GM12864 (cell line): ENCODE measurements at regions not wholly inside any gene's neighbourhood (a gene's known extent, or its start where the extent isn't known, plus 50 kb on each side); places are given as distances from the start of the nearest gene placed in this dataset.
A peak's percentile ranks its signal among the peaks of the same experiment; 100 is the strongest.

Source experiments
- DNase-seq: peaks from one replicate; pipeline ENCODE4 v3.0.0-alpha.2; 2011; ENCODE audit warnings: low read depth
- H3K4me3 ChIP-seq: 2 replicates; pipeline ENCODE4 v1.5.1; 2011; ENCODE audit warnings: mild to moderate bottlenecking, low read depth, low read length, control low read depth
- TF ChIP-seq, protein P1 (sequence below): IDR thresholded peaks from 2 replicates; pipeline ENCODE4 v1.5.1; 2011; ENCODE audit warnings: low read depth, mild to moderate bottlenecking, moderate library complexity, low read length, control low read depth, inconsistent platforms; ENCODE audit errors: missing control alignments

DNA sequence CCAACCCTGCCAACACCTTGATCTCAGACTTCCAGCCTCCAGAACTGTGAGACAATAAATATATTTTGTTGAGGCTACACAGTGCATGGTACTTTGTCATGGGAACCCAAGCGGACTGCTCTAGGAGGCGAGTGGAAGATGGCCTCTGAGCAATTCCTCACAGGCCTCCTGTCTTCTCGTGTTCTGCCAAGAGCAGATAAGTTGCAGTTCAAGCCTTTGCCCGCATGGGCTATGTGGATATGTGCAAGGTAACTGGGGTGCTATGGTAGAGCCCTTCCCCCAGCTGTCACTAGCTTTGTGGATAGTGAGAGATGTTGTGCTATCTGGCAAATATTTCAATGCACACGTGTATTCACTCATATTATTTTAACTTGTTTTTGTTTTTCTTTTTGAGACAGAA lies 156.0 kb upstream of the BCOR start:
- TF ChIP-seq, protein P1, sequence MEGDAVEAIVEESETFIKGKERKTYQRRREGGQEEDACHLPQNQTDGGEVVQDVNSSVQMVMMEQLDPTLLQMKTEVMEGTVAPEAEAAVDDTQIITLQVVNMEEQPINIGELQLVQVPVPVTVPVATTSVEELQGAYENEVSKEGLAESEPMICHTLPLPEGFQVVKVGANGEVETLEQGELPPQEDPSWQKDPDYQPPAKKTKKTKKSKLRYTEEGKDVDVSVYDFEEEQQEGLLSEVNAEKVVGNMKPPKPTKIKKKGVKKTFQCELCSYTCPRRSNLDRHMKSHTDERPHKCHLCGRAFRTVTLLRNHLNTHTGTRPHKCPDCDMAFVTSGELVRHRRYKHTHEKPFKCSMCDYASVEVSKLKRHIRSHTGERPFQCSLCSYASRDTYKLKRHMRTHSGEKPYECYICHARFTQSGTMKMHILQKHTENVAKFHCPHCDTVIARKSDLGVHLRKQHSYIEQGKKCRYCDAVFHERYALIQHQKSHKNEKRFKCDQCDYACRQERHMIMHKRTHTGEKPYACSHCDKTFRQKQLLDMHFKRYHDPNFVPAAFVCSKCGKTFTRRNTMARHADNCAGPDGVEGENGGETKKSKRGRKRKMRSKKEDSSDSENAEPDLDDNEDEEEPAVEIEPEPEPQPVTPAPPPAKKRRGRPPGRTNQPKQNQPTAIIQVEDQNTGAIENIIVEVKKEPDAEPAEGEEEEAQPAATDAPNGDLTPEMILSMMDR: peak; percentile 23
- no peak overlapping the region for H3K4me3 ChIP-seq
- DNase-seq: no peak

DNA sequence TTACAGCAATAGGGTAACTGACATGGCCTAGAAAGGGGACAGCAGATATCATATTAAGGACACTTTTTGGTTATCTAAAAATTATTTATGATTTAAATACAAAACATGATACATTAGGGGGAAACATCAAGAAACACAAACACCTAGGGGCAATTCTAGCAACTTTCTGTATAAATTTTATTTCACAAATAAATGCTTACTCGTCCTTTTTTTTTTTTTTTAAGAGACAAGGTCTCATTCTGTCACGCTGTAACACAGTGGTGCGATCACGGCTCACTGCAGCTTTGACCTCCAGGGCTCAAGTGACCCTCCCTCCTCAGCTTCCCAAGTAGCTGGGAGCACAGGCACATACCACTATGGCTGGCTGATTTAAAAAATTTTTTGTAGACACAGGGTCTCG lies 151.8 kb upstream of the BCOR start:
- TF ChIP-seq, protein P1: no peak
- no peak for DNase-seq
- H3K4me3 ChIP-seq: no peak overlapping the region

DNA sequence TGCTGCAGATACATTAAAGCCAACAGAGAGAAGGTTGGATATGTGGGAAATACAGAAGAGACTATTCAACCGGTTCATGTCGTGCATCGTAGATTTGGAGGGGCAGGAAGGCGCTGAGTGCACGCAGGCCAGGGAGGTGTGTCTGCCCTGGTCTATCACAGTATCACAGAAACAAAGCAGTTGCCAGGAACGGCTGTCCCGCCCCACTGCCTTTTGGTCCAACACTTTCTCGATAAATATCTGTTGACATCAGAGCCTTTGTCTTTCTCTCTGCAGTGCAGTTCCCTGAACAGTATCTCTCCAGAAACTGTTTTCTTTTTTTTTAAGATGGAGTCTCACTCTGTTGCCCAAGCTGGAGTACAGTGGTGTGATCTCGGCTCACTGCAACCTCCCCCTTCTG lies 151.1 kb upstream of the BCOR start:
- TF ChIP-seq, protein P1: no peak
- H3K4me3 ChIP-seq: no peak overlapping the region
- no peak for DNase-seq

DNA sequence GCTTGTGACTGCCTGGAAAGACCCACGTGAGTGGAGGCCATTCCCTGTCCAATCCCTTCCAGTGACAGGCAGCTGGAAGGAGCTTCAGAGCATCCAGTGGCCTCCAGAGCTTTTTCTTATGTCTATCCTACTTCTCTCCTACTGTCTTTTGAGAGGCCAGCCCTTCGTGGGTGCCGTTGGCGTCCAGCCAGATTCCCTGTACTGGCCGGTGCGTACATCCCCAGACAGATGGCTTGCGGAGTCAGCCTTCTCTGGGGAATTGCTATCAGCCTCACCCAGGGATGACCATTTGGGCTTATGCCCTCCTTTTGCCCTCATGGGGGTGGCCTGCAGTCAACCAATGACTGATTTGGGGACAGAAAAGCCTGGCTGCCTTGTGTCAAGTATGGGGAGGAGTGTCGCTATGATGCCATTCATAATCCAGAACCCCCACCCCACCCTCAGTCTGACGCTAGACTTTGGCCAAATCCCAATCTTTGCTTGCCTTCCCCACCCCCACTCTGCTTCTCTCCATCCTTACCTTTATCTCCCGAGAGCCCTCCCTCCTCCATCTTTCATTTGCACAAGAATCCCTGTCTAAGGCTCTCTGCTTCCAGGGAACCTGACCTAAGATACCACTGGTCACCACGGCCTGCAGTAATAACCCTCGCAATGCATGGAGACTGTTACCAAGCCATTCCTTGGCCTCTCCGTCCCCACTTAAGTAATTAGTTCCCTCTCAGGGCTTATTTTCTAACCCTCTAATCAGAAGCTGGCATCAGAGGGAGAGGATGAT lies 150.3 kb upstream of the BCOR start:
- H3K4me3 ChIP-seq: no peak overlapping the region
- no peak for DNase-seq
- TF ChIP-seq, protein P1: no peak

DNA sequence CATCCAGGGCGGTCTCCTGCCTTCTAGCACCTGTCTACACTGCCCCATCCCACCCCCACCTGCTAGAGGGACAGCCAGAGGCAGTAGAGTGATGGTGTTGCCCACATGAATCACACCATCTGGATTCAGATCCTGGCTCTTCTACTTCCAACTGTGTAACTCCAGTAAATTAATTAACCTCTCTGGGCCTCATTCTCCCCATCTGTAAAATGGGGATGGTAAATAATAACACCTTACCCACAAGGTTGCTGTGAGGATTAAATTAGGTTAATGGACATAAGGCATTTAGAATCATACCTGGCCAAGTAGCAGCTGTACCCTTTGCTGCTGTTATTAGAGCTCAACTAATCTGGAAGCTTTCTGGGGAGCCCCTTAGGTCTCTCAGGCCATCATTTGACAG lies 149.6 kb upstream of the BCOR start:
- DNase-seq: no peak
- TF ChIP-seq, protein P1: no peak
- H3K4me3 ChIP-seq: no peak overlapping the region

DNA sequence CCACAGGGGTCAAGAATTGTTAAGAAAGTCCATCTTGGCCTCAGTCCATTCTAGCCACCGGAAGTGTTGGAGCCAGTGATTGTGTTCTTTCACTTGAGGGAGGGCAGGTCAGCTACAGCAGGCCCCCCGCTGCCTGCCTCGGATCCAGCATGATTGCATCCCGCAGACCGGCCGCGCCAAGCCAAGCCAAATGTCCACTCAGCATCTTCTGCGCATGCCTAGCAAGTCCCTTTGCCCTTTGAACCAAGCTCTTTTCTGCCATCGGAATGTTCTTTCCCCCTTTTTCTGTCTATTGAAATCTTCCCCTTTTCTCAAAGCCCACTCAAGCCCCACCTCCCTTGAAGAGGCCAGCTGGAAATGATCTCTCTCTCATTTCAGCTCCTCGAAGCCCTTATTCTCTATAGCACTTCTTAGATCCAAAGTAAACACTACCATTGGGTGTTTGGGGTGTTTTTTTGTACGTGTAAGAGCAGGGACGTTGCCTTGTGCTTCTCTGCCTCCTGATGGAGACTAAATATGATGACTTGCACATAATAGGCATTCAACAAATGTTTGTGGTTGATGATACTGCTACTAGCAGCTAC lies 147.8 kb upstream of the BCOR start:
- TF ChIP-seq, protein P1: no peak
- no peak overlapping the region for H3K4me3 ChIP-seq
- no peak for DNase-seq

DNA sequence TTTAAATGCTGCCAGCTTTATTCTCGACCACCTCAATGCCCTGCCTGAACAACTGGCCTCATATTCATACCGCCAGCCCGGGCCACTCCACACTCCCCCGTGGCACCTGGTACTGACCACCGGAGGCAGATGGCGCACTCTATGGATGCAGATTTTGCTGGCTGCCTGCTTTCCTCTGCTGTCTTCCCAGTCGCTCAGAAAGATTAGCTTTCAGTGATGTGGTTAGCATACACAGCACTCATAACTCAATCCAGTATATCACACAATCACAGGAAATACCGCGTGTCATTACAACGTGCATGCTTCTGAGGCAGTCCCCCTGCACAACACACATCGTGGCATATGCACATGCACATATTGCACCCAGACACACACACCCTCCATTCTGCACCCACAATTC lies 147.2 kb upstream of the BCOR start:
- TF ChIP-seq, protein P1: no peak
- no peak for DNase-seq
- H3K4me3 ChIP-seq: no peak overlapping the region
